ENCODE measurements at regions not wholly inside any gene's neighbourhood (a gene's known extent, or its start where the extent isn't known, plus 50 kb on each side); places are given as distances from the start of the nearest gene placed in this dataset.

DNA sequence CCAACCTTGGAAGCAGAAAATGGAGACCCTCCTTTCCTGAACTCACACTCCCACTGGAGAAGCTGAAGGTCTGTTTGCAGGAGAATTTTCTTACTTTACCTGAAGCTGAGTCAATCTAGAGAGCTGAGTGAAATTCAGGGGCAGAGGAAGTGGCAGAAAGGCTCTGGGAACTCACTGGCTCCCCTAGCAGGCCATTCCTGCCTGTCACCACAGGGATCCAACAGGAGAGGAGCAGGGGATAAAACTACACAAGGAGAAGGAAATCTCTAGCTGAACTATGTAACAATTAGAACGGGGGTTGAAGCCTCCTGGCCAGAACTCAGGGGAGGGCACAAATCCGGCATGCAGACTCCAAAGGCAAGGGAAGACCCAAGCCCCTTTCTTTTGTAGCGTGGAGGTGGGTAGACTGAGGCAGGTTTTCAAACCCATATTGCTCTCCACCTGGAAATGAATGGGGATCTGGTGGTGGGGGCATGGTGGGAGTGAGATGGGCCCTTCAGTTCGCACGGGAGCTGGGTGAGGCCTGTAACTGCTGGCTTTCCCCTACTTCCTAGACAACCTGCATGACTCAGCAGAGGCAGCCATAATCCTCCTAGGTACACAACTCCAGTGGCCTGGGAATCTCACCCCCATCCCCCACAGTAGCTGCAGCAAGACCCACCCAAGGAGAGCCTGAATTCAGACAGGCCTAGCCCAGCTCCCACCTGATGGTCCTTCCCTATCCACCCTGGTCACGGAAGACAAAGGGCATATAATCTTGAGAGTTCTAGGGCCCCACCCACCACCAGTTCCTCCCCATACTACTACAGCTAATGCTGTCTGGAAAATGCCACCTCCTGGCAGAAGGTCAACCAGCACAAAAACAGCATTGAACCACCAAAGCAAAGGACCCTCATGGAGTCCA, 158.1 kb downstream of the LTN1 start:
- no peak for TF ChIP-seq CTCF (IDR thresholded peaks at IDR 0.05; ENCODE audit: unreplicated experiment)
- H3K4me1 Mint-ChIP-seq (ENCODE audit: low read depth, unreplicated experiment), result peaks cover 18% of the 10 kb centered on the region
- CTCF ChIA-PET, result no interaction called here
- H3K9me3 Mint-ChIP-seq (ENCODE audit: low read depth, unreplicated experiment), result peaks cover 4% of the 10 kb centered on the region
- intact Hi-C loops (cut with micrococcal nuclease; ENCODE audit: unreplicated experiment), result no loop called here
- H3K27me3 Mint-ChIP-seq (ENCODE audit: unreplicated experiment), result no peaks in the 10 kb centered on the region
- BruUV-seq (replicated peaks), result no TSS peak
- DNase-seq, result no peak
- no peak overlapping the region for H3K4me3 Mint-ChIP-seq (ENCODE audit: low read depth, unreplicated experiment)
- no peaks in the 10 kb centered on the region for H3K36me3 Mint-ChIP-seq (ENCODE audit: insufficient read depth, unreplicated experiment)
- no peak overlapping the region for H3K27ac Mint-ChIP-seq (ENCODE audit: unreplicated experiment)

- Mint-ChIP-seq H3K4me1 (ENCODE audit: low read depth, unreplicated experiment) (peaks cover 18% of the 10 kb centered on the region), H3K36me3 (ENCODE audit: insufficient read depth, unreplicated experiment) (no peaks in the 10 kb centered on the region), H3K9me3 (ENCODE audit: low read depth, unreplicated experiment) (peaks cover 2% of the 10 kb centered on the region), H3K27ac (ENCODE audit: unreplicated experiment) (no peak overlapping the region), H3K27me3 (ENCODE audit: unreplicated experiment) (no peaks in the 10 kb centered on the region), H3K4me3 (ENCODE audit: low read depth, unreplicated experiment) (no peak overlapping the region)
- no TSS peak for BruUV-seq (replicated peaks)
- TF ChIP-seq CTCF (IDR thresholded peaks at IDR 0.05; ENCODE audit: unreplicated experiment), result no peak
- no peak for DNase-seq
- intact Hi-C loops (cut with micrococcal nuclease; ENCODE audit: unreplicated experiment), result no loop called here
- CTCF ChIA-PET, result no interaction called here
Observed at GRCh38 chr21:28833609-28834008, 159.1 kb downstream of the LTN1 start.

GRCh38 chr21:28833182-28833581, 159.5 kb downstream of the LTN1 start:
- BruUV-seq (replicated peaks), result no TSS peak
- intact Hi-C loops (cut with micrococcal nuclease; ENCODE audit: unreplicated experiment), result no loop called here
- H3K27me3 Mint-ChIP-seq (ENCODE audit: unreplicated experiment), result no peaks in the 10 kb centered on the region
- no peaks in the 10 kb centered on the region for H3K36me3 Mint-ChIP-seq (ENCODE audit: insufficient read depth, unreplicated experiment)
- peaks cover 2% of the 10 kb centered on the region for H3K9me3 Mint-ChIP-seq (ENCODE audit: low read depth, unreplicated experiment)
- CTCF ChIA-PET, result no interaction called here
- TF ChIP-seq CTCF (IDR thresholded peaks at IDR 0.05; ENCODE audit: unreplicated experiment), result no peak
- H3K4me1 Mint-ChIP-seq (ENCODE audit: low read depth, unreplicated experiment), result peaks cover 18% of the 10 kb centered on the region
- H3K27ac Mint-ChIP-seq (ENCODE audit: unreplicated experiment), result peak overlapping the region; percentile 64
- peak; percentile 16 for DNase-seq
- H3K4me3 Mint-ChIP-seq (ENCODE audit: low read depth, unreplicated experiment), result no peak overlapping the region

GRCh38 chr21:28832715-28833061, 160.0 kb downstream of the LTN1 start:
- Mint-ChIP-seq H3K4me3 (ENCODE audit: low read depth, unreplicated experiment) (no peak overlapping the region), H3K4me1 (ENCODE audit: low read depth, unreplicated experiment) (peaks cover 18% of the 10 kb centered on the region), H3K27ac (ENCODE audit: unreplicated experiment) (peak overlapping the region; percentile 64), H3K9me3 (ENCODE audit: low read depth, unreplicated experiment) (peaks cover 2% of the 10 kb centered on the region), H3K36me3 (ENCODE audit: insufficient read depth, unreplicated experiment) (no peaks in the 10 kb centered on the region), H3K27me3 (ENCODE audit: unreplicated experiment) (no peaks in the 10 kb centered on the region)
- BruUV-seq (replicated peaks), result no TSS peak
- CTCF ChIA-PET, result no interaction called here
- no peak for TF ChIP-seq CTCF (IDR thresholded peaks at IDR 0.05; ENCODE audit: unreplicated experiment)
- no peak for DNase-seq
- intact Hi-C loops (cut with micrococcal nuclease; ENCODE audit: unreplicated experiment), result no loop called here
